Effector CD4-positive, alpha-beta T cell (primary cell): ENCODE measurements at regions not wholly inside any gene's neighbourhood (a gene's known extent, or its start where the extent isn't known, plus 50 kb on each side); places are given as distances from the start of the nearest gene placed in this dataset.
"Not testable (repeated sequence)": the region's sequence is repeated elsewhere in the genome, so short reads cannot be mapped to it uniquely, and the experiment has no call there.

Source experiments
- DNase-seq: peaks from one replicate; pipeline ENCODE4 v3.0.0-alpha.2; 2020

GRCh38 chr18:51463483-51464136 is 266.1 kb upstream of the MEX3C start:
- no peak for DNase-seq

DNA sequence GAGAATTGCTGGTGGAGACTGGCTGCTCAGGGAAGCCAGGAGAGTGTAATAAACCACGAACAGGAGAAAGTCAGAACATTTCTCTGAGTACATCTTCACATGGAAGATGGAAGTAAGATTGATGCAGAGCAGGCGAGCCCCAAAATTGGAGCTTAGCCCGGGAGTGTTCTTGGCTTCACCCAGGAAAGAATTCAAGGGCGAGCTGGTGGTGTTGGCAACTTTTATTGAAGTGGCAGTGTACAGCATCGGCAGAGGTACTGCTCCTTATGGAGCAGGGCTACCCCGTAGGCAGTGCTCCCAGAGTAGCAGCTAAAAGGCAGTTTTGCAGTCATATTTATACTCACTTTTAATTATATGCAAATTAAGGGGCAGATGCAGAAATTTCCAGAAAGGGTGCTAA is 281.4 kb upstream of the MEX3C start:
- DNase-seq, result no peak

GRCh38 chr18:51479736-51480135 is 282.3 kb upstream of the MEX3C start:
- no peak for DNase-seq

- DNase-seq, result no peak
Observed at GRCh38 chr18:51480407-51481261, 283.2 kb upstream of the MEX3C start.

DNA sequence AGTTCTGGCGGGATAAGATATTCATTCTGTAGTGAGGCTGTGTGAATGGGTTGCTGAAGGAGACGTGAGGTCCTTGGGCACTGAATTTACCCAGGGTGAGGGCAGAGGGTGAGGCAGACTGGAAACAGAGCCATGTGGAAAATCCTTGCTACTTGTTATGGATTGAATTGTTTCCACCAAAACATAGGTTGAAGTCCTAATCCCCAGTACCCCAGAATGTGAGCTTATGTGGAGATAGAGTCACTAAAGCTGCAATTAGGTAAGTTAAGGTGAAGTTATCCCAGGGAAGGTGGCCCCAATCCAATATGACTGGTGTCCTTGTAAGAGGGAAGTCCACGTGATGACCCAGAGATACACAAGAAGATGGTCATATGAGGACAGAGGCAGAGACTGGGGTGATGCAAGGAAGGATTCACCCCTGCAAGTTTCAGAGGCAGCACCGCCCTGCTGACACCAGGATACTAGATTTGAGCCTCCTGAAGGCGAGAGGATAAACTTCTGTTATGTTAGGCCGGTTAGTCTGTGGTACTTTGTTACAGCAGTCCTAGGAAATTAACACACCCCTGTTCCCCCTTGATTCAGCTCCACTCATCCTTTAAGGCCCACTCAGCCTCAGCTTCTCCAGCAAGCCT is 289.4 kb upstream of the MEX3C start:
- DNase-seq, result no peak

GRCh38 chr18:51490417-51490816 is 292.9 kb upstream of the MEX3C start:
- no peak for DNase-seq

DNA sequence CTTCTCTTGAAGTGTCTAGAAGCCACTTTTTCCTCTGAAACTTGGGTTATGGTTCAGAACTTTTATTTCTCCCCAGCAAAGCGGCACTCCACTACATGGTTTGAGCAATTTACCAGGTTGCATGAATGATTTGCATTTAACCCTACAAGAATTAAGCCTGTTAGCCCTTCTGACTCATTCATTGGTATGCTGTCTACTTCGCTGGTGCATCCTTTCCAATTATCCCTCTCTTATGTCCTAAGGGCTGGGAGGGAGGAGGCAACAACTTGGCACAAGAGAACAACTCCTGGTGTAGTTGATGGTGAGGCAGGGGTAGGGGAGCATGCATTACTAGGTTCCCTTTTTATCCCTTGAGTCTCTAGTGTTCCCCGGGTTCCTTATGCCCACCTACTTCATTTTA is 293.4 kb upstream of the MEX3C start:
- DNase-seq, result no peak

- no peak for DNase-seq
Observed at GRCh38 chr18:51491678-51492372, 294.3 kb upstream of the MEX3C start.

GRCh38 chr18:51498085-51498855 is 300.8 kb upstream of the MEX3C start:
- no peak for DNase-seq

DNA sequence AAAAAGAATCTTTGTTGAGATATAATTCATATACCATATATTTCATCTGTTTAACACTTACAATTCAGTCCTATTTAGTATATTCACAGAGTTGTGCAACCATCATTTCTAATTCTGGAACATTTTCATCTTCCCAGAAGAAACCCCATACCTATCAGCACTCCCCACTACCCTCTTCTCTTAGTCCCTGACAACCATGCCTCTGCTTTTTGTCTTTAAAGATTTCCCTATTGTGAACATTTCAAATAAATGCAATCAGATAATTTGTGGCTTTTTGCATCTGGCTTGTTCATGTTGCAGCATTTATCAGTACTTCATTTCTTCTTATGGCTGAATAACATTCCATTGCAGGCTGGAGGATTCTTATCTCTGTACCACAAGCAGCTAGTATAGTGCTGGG is 305.9 kb upstream of the MEX3C start:
- DNase-seq, result no peak

GRCh38 chr18:51506811-51507210 is 309.3 kb upstream of the MEX3C start:
- DNase-seq, result no peak

GRCh38 chr18:51508410-51508809 is 310.9 kb upstream of the MEX3C start:
- DNase-seq, result not testable (repeated sequence)

DNA sequence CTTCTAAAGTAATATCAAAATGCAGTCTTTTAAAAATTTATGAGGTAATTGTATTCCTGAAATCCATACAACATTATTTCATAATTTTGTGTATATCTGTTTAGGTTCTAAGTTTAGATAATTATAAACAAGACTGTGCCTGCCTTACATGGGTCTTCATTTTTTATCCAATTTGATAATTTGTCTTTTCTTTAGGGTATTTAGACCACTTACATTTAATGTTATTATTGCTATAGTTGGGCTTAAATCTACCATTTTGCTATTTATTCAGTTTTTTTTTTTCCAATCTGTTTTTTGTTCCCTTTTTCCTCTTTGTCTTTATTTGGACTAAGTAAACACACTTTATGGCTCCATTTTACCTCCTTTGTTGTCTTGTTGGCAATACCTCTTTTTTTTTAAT is 312.5 kb upstream of the MEX3C start:
- DNase-seq, result no peak

DNA sequence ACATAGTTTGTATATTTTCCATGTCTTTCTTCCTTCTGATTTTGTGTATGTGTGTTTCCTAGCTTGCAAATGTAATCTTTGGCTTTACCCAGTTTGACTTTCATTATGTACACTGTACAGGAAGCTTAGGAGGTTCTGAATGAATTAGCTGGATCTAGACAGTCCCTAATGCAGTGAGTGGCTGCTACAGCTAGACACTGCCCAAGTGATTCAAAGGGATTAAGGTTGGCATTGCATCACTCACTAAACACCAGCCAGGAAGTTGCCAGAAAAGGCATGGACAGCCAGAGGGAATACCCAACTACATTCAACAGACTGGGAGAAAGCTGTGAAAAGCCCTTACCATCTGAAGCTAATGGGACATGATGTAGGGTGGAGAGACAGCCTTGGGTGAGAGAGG is 316.0 kb upstream of the MEX3C start:
- no peak for DNase-seq

GRCh38 chr18:51514128-51514527 is 316.6 kb upstream of the MEX3C start:
- DNase-seq, result no peak

GRCh38 chr18:51516478-51517038 is 319.1 kb upstream of the MEX3C start:
- no peak for DNase-seq

DNA sequence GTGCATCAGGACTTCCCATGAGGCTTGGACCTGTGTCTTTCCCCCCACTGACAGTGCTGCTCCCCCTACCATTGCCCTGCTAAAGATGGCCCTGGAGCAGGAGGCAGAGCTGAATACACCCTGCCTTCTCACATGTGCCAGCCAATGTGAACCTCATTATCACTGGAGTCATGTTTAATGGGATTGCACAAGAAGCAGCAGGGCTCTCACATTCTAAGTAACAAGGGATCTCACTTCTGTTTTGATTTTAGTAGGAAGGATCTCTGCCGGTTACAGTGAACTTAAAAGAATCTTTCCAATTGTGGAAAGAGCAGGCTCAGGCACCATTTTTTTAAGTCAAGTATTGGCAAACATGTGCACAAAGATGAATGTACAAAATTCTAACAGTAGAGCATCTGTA is 322.1 kb upstream of the MEX3C start:
- DNase-seq, result no peak

GRCh38 chr18:51520676-51521180 is 323.2 kb upstream of the MEX3C start:
- no peak for DNase-seq

GRCh38 chr18:51522338-51522737 is 324.9 kb upstream of the MEX3C start:
- no peak for DNase-seq

DNA sequence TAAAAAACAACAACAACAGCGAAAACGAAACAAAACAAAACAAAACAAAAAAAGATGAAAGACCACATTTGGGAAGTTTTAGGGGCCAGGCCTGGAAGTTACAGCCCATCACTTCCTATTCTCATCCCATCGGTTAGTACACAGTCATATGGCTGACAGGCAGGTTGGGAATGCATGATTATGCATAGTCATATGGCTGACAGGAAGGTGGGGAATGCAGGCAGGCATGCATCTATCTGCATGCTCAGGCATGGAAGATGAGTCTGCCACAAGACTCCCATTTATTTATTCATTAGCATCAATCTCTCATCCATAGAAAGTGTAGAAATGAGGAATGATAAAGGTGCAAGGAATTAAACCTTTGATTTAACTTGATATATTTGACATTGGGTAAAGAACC is 325.3 kb upstream of the MEX3C start:
- no peak for DNase-seq

GRCh38 chr18:51523671-51524070 is 326.2 kb upstream of the MEX3C start:
- DNase-seq, result no peak
